Common myeloid progenitor, CD34-positive (primary cell): ENCODE measurements at regions not wholly inside any gene's neighbourhood (a gene's known extent, or its start where the extent isn't known, plus 50 kb on each side); places are given as distances from the start of the nearest gene placed in this dataset.
"Not testable (repeated sequence)": the region's sequence is repeated elsewhere in the genome, so short reads cannot be mapped to it uniquely, and the experiment has no call there.

Source experiments
- CTCF ChIA-PET: fragments of 350-600 bp; sonication (Branson Sonifier 250); formaldehyde crosslinking; loops from one replicate; lab custom pipeline; 2021; ENCODE audit warnings: antibody characterized with exemption; lab: Charles Lee
- POLR2A ChIA-PET: fragments of 350-600 bp; sonication (Branson Sonifier 250); formaldehyde crosslinking; loops from one replicate; lab custom pipeline; 2021; ENCODE audit warnings: antibody characterized with exemption; lab: Charles Lee
- DNase-seq, 3 donors: peaks; one replicate each; pipeline versions ENCODE4 v3.0.0 to v3.0.0-alpha.2; 2013
- H3K27ac ChIP-seq, 2 experiments: 1 replicate in 1 of 2; 2 replicates in 1 of 2; pipeline ENCODE4 v1.7.0; 2013; ENCODE audit warnings: inconsistent platforms in 2 of 2, low read length in 2 of 2, mild to moderate bottlenecking in 2 of 2, low read depth in 1 of 2, moderate library complexity in 1 of 2; ENCODE audit not compliant: severe bottlenecking in 2 of 2, insufficient read depth in 1 of 2, poor library complexity in 1 of 2
- H3K27me3 ChIP-seq, 5 experiments: replicated peaks in 2 of 5; 1 replicate in 3 of 5; 2 replicates in 2 of 5; pipeline versions ENCODE4 v1.6.1 to v1.7.0; 2013; ENCODE audit warnings: low read length in 4 of 5, mild to moderate bottlenecking in 2 of 5, moderate library complexity in 2 of 5, inconsistent platforms in 1 of 5; ENCODE audit not compliant: insufficient read depth in 5 of 5, control insufficient read depth in 4 of 5
- H3K36me3 ChIP-seq, 4 experiments: 1 replicate in 2 of 4; 2 replicates in 2 of 4; pipeline versions ENCODE4 v1.6.1 to v1.7.0; 2013; ENCODE audit warnings: low read length in 3 of 4, control low read depth in 1 of 4, mild to moderate bottlenecking in 1 of 4; ENCODE audit not compliant: control insufficient read depth in 4 of 4, insufficient read depth in 4 of 4
- H3K4me1 ChIP-seq, 4 experiments: 1 replicate in 3 of 4; 2 replicates in 1 of 4; pipeline versions ENCODE4 v1.6.1 to v1.7.1; 2013; ENCODE audit warnings: low read length in 3 of 4, mild to moderate bottlenecking in 3 of 4, control low read depth in 1 of 4, inconsistent platforms in 1 of 4, moderate library complexity in 1 of 4; ENCODE audit not compliant: control insufficient read depth in 4 of 4, insufficient read depth in 4 of 4; ENCODE audit errors: control extremely low read depth in 1 of 4
- H3K4me3 ChIP-seq, 7 experiments: 1 replicate in 4 of 7; 2 replicates in 3 of 7; pipeline versions ENCODE4 v1.5.1 to v1.7.0; 2013; ENCODE audit warnings: mild to moderate bottlenecking in 7 of 7, low read length in 6 of 7, moderate library complexity in 6 of 7, inconsistent platforms in 2 of 7, low read depth in 2 of 7, control low read depth in 1 of 7; ENCODE audit not compliant: insufficient read depth in 4 of 7, control insufficient read depth in 1 of 7; ENCODE audit errors: extremely low read depth in 1 of 7
- H3K9me3 ChIP-seq, 5 experiments: 1 replicate in 4 of 5; 2 replicates in 1 of 5; pipeline versions ENCODE4 v1.6.1 to v1.7.1; 2013; ENCODE audit warnings: low read length in 4 of 5, mild to moderate bottlenecking in 2 of 5, inconsistent platforms in 1 of 5, low read depth in 1 of 5, moderate library complexity in 1 of 5; ENCODE audit not compliant: control insufficient read depth in 4 of 5, insufficient read depth in 2 of 5; ENCODE audit errors: control extremely low read depth in 1 of 5
- WGBS: methylation state at CpG from one replicate; pipeline ENCODE4 v1.1.5; 2013; ENCODE audit not compliant: insufficient coverage; 5-methylcytosine and 5-hydroxymethylcytosine counted together

- no peaks in the 10 kb centered on the region for H3K4me1 ChIP-seq
- H3K4me3 ChIP-seq: no peak overlapping the region
- H3K27me3 ChIP-seq: peaks cover 0 to 4% (median 0%) of the 10 kb centered on the region in 5 experiments
- H3K36me3 ChIP-seq: no peaks in the 10 kb centered on the region
- POLR2A ChIA-PET: no interaction called here
- no peaks in the 10 kb centered on the region for H3K9me3 ChIP-seq
- DNase-seq: no peak
- H3K27ac ChIP-seq: no peak overlapping the region
- WGBS: 65% methylated on average over 5 of the region's 6 CpGs
- CTCF ChIA-PET: no interaction called here
These were observed 91.2 kb downstream of the MED10 start for GRCh38 chr5:6287176-6287575.

- Histone ChIP-seq H3K36me3 (no peaks in the 10 kb centered on the region), H3K9me3 (no peaks in the 10 kb centered on the region), H3K4me3 (no peak overlapping the region), H3K27ac (no peak overlapping the region), H3K27me3 (peaks cover 0 to 4% (median under 1%) of the 10 kb centered on the region in 5 experiments), H3K4me1 (no peaks in the 10 kb centered on the region)
- POLR2A ChIA-PET: no interaction called here
- no peak for DNase-seq
- CTCF ChIA-PET: interaction anchor here (0.9 kb wide), 1 partner anchor 19 kb away, joined by 3 read pairs; no protein-coding TSS in a partner anchor
- 97% methylated on average over 7 of the region's 7 CpGs for WGBS
These were observed 91.9 kb downstream of the MED10 start for GRCh38 chr5:6286404-6286803.

GRCh38 chr5:6284491-6284890 lies 93.9 kb downstream of the MED10 start:
- H3K4me1 ChIP-seq, CTCF ChIA-PET, POLR2A ChIA-PET, H3K36me3 ChIP-seq, H3K27ac ChIP-seq, DNase-seq, H3K27me3 ChIP-seq, H3K4me3 ChIP-seq, H3K9me3 ChIP-seq: not testable (repeated sequence)

GRCh38 chr5:6282352-6282751 lies 96.0 kb downstream of the MED10 start:
- ChIA-PET POLR2A (interaction anchor here (0.6 kb wide), 1 partner anchor 54 kb away, joined by 3 read pairs; no protein-coding TSS in a partner anchor), CTCF (interaction anchor here (1.1 to 1.9 kb wide), 3 partner anchors 9 to 138 kb away, joined by 3 to 7 read pairs (median 4); no protein-coding TSS in a partner anchor)
- Histone ChIP-seq H3K27me3 (peaks cover 0 to 4% (median 3%) of the 10 kb centered on the region in 5 experiments), H3K27ac (no peak overlapping the region), H3K9me3 (no peaks in the 10 kb centered on the region), H3K4me1 (no peaks in the 10 kb centered on the region), H3K36me3 (no peaks in the 10 kb centered on the region), H3K4me3 (no peak overlapping the region)
- no peak for DNase-seq
- WGBS: 100% methylated on average over 1 of the region's 1 CpG

DNA sequence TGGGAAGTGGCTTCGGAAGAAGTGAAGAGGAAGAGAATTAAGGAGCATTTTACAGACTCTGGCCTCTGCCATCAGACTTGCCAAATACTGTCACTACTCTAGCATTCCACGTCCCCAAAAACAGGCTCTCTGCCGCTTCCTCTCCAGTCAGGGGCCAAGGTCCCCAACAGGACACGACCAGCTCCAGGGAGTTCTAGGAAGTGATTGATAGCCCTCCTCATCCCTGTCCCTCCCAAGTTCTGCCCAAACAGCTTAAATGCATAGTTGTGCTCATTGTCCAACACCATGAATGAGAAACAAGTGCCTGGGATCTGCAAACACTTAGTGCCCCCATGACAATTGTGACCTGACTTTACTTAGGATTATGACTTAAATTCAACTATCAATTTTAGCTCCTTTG lies 96.5 kb downstream of the MED10 start:
- Histone ChIP-seq H3K9me3 (no peaks in the 10 kb centered on the region), H3K4me3 (no peak overlapping the region), H3K27me3 (peaks cover 0 to 4% (median 2%) of the 10 kb centered on the region in 5 experiments), H3K4me1 (no peaks in the 10 kb centered on the region), H3K36me3 (no peaks in the 10 kb centered on the region), H3K27ac (no peak overlapping the region)
- WGBS: 57% methylated on average over 2 of the region's 4 CpGs
- no peak for DNase-seq
- ChIA-PET CTCF (interaction anchor here (1.1 to 1.9 kb wide), 4 partner anchors 9 to 139 kb away, joined by 3 to 7 read pairs (median 4); no protein-coding TSS in a partner anchor), POLR2A (interaction anchor here (0.6 kb wide), 1 partner anchor 54 kb away, joined by 3 read pairs; no protein-coding TSS in a partner anchor)

- POLR2A ChIA-PET: no interaction called here
These were observed 97.8 kb downstream of the MED10 start for GRCh38 chr5:6280425-6281100.

GRCh38 chr5:6279607-6280006 lies 98.7 kb downstream of the MED10 start:
- 91% methylated on average over 4 of the region's 5 CpGs for WGBS
- POLR2A ChIA-PET: no interaction called here
- Histone ChIP-seq H3K27ac (no peak overlapping the region), H3K4me3 (no peak overlapping the region), H3K4me1 (no peaks in the 10 kb centered on the region), H3K9me3 (no peaks in the 10 kb centered on the region), H3K36me3 (no peaks in the 10 kb centered on the region), H3K27me3 (peaks cover 0 to 7% (median 2%) of the 10 kb centered on the region in 5 experiments)
- CTCF ChIA-PET: no interaction called here
- DNase-seq: no peak

More at GRCh38 chr5:6280425-6281100, 97.8 kb downstream of the MED10 start:
- no peak for DNase-seq
- H3K4me1 ChIP-seq: no peaks in the 10 kb centered on the region
- H3K27ac ChIP-seq: no peak overlapping the region
- CTCF ChIA-PET: interaction anchor here (1.3 kb wide), 1 partner anchor 12 kb away, joined by 3 read pairs; no protein-coding TSS in a partner anchor
- H3K36me3 ChIP-seq: no peaks in the 10 kb centered on the region
- H3K4me3 ChIP-seq: no peak overlapping the region
- H3K9me3 ChIP-seq: no peaks in the 10 kb centered on the region
- WGBS: 92% methylated on average over 4 of the region's 6 CpGs
- H3K27me3 ChIP-seq: peaks cover 0 to 6% (median 2%) of the 10 kb centered on the region in 5 experiments
